Neural progenitor cell (in vitro differentiated cells): ENCODE measurements at regions not wholly inside any gene's neighbourhood (a gene's known extent, or its start where the extent isn't known, plus 50 kb on each side); places are given as distances from the start of the nearest gene placed in this dataset.

Experiments
- EZH2 ChIP-seq: fragments of 200-600 bp; sonication (generic); IDR thresholded peaks from 2 replicates; pipeline ENCODE4 v1.6.1; 2017; ENCODE audit warnings: antibody characterized with exemption, mild to moderate bottlenecking, moderate library complexity
- EZH2phosphoT487 ChIP-seq: fragments of 200-600 bp; sonication (generic); IDR thresholded peaks from 2 replicates; pipeline ENCODE4 v1.6.1; 2017; ENCODE audit warnings: antibody characterized with exemption
- TF ChIP-seq, protein P1 (sequence below): fragments of 200-600 bp; sonication (generic); IDR thresholded peaks from 2 replicates; pipeline ENCODE4 v1.5.1; 2017; ENCODE audit warnings: antibody characterized with exemption, mild to moderate bottlenecking

DNA sequence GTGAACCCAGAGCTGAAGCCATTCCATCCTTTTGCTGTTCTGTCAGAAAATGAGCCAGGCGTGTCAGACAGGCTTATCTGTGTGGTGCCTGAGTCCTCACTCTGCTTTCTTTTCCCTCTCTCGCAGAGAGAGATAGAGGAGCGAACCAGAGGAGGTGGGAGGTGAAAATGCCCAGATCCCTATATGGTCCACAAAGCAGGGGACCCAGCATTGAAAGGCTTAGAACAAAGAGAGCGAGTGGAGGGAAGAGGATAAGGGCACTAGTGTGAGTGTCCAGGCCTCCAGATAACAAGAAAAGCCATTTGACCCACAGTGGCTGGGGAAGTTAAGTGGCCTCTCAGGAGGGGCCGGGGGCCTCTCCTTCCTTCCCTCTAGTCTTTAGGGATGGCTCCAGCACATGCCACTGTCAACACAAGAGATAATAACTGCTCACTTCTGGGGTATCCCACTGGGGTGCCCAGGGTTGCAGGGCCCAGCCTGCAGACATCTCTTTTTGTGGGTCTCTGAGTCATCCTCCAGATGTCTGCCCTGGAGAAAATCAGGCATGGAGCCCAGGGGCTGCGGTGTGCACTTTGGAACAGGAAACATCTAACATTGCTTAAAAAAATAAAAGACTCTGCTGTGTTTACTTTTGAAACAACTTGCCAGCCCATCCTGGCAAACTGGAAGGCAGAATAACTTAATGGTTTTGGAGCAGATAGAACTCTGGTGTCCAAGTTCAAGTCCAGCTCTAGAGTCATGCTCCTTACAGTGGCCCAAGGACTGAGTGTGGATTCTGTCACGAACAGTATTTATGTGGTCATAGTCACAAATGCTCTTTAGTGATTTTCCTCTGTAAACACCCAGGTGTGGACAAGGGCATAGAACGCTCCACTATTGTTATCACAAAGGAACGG lies 189.5 kb downstream of the CXCL12 start:
- TF ChIP-seq, protein P1, sequence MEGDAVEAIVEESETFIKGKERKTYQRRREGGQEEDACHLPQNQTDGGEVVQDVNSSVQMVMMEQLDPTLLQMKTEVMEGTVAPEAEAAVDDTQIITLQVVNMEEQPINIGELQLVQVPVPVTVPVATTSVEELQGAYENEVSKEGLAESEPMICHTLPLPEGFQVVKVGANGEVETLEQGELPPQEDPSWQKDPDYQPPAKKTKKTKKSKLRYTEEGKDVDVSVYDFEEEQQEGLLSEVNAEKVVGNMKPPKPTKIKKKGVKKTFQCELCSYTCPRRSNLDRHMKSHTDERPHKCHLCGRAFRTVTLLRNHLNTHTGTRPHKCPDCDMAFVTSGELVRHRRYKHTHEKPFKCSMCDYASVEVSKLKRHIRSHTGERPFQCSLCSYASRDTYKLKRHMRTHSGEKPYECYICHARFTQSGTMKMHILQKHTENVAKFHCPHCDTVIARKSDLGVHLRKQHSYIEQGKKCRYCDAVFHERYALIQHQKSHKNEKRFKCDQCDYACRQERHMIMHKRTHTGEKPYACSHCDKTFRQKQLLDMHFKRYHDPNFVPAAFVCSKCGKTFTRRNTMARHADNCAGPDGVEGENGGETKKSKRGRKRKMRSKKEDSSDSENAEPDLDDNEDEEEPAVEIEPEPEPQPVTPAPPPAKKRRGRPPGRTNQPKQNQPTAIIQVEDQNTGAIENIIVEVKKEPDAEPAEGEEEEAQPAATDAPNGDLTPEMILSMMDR = no peak
- TF ChIP-seq EZH2phosphoT487 = no peak
- no peak for TF ChIP-seq EZH2
